NCI-H2029 (cell line): ENCODE measurements at regions not wholly inside any gene's neighbourhood (a gene's known extent, or its start where the extent isn't known, plus 50 kb on each side); places are given as distances from the start of the nearest gene placed in this dataset.

Experiments used
- DNase-seq: peaks from one replicate; lab custom pipeline; 2025; lab: John Stamatoyannopoulos, UW

DNA sequence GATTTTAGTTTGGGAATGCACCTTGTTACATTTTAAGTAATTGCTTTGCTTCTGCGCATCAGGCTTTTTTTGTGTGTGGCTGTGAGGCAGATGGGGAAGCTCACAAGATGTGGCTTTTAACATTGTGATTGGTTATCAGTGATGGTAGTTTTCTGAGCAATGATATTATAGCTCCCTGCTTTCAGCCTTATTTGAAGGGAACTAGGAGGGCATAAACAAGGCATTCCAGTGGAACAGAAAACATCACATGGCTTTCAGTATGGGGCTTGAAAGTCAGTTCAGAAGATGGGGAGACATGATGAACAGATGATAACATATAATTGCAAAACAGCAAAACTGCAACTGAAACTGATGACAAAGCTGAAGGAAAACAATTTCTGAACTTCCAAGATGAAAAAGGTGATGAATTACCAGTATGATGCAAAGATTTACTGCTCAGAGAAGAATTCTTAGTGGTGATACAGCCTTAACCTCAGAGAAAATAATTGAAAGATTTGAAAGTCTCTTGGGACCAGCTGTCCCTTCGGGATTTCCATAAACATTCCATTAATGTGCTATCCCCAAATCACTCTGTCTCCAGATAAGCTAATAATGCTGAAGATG lies 439.7 kb downstream of the RND3 start:
- no peak for DNase-seq

DNA sequence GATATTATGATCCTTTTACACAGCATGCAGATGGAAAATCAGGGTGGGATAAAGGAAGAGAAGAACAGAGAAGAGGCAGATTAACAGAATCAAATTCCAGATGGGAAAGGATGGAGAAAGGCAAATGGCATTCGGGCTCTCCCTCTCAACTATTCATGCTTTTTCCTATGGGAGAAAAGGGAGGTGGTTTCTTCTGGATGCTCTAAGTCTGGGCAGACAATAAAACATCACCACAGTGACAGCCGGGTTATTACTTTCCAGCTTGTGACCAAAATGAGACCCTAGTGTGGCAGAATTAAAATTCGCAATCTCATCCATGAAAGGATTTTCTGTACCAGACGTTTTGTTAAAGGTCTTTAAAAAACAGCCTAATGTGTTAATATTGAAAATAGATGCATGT lies 440.7 kb downstream of the RND3 start:
- no peak for DNase-seq

DNA sequence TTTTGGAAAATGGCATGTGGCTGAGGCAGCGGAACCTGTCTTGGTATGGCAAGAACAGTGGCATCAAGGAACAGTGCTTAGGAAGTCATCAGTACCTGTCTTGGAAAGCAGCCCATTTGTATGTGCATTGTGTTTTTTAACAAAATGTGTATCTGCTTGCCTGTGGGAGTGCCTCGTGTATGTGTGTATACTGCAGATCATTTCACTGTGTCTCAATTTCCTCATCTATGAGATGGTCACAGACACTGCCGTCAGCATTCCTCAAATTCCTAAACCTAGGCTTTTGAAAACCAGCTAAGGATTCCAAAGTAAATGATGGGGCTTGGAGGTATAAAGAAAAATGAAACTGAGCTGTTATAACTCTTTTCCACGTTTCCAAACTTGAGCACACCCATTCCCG lies 441.3 kb downstream of the RND3 start:
- DNase-seq: no peak

DNA sequence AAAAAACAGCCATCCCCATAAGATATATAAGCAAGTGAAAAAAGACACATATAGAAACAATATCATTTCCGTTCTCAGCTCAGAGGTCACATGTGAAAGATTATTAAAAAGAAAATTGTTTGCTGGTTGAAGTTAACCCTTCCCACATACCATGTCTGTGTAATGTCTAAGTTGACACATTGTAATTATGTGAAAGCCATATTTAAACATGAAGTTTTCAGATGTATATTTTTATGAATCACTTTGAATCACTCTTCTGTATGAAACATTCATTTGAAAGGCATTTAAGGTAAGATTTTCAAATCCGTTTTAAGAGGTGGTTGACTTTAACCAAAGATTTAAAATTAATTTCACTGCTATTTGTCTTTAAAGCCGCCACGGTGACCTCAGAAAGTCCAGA lies 441.9 kb downstream of the RND3 start:
- DNase-seq: no peak

DNA sequence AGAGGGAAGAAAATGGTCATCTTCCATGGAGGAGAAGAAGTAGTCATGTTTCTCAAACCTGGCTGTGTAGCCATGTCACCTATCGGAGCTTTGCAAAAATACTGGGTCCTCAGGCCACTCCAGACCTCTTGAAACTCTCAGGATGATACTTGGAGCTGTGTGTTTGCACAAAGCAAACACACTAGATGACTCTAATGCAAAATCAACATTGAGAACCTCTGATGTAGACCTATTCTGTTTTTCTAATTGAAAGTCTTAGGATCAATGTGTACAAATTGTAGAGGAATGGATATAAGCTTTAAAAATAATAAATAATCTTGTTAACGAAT lies 444.3 kb downstream of the RND3 start:
- peak; percentile 75 for DNase-seq

DNA sequence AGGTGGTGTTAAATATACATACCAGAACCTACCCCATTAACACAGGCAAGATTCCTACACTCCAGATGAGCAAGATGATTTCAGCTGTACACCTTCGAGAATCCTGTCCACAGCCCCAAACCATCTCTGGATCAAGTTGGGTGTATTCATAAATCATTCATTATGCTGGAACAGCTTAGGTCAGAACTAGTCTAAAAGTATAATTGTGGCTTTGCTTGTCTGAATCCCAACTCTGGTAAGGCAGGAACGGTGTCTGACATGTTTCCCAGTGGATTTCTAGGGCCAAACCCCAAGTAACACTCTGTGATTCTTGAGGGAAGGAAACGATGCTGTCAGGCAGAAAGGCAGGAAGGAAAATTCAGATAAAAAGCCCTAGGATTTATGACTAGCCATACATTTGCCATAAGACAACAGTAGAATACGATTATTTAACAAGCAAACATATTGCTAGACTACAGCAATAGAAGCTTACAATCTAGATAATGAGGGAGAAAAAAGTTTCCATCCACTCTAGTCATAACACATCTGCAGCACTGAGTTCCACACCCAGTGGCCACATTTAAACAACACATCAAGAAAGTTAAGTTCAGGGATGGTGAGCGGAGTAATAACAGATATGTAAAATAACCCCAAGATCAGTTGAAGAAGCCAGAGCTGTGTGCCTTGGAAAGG lies 444.8 kb downstream of the RND3 start:
- DNase-seq: no peak

DNA sequence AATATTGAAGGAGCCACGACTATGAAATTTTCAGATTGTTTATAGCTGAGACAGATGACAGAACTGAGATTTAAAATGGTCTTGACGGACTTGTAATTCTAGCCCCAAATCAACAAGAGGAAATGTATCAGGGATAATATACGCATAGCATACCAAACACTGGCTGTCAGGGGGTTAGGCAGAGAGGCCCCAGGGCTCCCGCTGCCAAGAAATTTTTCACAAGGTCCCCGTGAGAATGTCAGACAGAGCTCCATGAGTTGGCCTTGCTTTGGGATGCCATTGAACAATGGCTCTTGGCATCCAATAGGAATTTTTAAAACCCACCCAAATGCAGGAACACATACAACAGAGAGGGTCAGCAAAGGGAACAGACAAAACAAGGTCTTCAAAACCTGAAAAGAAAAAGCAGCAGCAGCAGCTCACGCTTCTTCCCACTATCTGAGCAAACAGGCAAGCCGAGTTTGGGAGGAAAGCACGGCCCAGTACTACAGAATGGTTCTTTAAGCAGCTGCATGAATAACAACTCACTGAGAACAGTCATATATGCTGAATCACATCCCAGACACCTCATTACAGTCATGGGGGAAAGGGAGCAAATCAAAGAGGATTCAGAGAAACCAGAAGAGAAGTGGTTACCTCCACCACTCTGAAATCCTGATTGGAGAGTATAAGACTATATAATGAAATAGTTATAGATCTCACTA lies 445.6 kb downstream of the RND3 start:
- no peak for DNase-seq

DNA sequence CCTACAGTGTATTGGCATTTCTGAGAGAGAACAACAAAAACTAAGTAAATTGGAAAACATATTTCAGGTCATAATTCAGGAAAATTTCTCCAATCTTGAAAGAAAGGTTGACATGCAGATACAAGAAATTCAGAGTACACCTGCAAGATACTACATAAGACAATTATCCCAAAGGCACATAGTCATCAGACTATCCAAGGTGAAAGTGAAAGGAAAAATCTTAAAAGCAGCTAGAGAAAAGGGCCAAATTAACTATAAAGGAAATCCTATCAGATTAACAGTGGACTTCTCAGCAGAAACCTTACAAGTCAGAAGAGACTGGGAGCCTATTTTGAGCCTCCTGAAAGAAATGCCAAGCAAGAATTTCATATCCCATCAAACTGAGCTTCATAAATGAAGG lies 449.0 kb upstream of the MMADHC start:
- no peak for DNase-seq

DNA sequence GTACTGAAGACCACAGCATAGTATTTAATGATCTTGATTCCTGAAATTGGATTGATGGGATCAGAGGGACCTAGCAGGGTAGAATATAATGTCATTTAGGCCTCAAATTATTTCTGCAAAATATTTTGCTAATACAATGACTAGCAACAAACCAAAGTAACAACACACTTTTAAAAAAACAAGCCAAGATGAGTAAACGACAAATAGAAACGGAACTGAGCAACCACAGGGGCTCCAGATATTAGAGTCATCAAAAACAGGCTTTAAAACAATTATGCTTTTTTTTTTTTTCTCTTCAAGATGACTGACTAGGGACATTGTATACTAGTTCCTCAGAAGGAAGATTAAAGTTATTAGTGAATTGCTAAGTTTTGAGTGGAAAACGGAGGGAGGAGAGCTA lies 447.1 kb upstream of the MMADHC start:
- DNase-seq: no peak

DNA sequence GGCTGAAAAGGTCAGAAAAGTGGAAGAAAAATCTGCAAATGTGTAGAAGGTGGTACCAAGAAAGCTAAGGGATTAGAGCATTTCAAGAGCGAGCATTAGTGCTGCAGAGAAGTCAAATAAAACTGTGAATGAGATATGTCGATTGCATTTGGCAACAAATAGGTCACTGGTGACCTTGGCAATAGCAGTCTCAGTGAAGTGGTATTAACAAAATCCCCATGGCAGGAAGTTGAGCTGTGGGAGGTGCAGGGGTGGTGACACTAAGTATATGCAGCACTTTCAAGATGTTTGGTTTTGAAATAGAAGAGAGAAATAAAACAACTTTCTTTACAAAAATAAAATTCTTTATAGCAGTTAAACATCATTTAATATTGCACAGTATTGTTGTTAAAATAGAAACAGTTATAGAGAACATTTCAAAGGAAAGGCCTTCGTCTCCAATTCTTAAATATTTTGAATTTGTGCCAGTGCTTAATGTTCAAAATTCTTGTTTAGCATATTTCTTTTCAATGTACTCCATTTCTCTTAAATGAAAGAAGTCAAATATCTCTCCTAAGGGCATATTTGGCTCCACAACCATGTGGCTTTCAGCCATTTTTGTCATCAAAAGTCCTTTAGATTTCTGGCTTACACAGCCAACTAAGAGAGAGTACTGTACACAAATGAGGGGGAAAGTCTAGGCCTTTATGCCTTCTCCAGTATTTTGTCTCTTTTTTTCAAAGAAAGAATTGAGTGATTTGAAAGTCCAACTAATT lies 443.0 kb upstream of the MMADHC start:
- peak; percentile 3 for DNase-seq

DNA sequence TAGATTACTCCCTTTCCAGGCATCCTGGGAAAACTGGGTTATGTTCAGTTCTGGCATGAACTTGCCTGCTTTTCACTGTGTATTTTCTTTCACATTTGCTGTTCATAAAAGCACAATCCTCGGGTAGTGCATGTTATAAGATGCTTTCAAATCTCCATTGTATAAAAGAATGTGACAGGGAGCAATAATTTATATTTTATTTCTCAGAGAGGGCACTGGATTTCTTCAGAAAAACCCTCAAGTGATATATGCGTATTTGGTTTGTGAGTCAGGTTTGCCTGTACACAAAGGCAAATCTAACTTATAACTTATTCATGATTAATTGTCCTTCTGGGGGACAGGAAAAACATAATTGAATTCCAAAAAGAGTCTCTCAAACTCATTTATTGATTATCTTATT lies 440.7 kb upstream of the MMADHC start:
- DNase-seq: no peak

DNA sequence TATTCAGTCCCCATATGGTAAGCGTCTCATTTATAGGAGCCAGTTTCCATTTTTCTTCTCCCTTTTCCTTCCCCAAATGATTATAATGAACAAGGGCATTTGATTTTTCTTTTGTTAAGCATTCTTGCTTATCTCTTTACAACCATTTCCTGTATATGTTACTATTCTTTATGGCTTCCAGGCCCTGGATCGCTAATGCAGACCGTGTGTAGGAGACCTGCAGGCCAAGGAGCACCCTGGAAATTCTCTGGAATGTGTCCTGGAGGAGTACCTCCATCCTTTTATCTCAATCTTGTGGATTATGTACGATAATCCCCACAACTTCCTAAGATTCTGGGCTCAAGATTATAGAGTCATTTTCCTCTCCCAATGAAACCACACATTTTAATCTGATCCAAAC lies 439.6 kb upstream of the MMADHC start:
- no peak for DNase-seq

DNA sequence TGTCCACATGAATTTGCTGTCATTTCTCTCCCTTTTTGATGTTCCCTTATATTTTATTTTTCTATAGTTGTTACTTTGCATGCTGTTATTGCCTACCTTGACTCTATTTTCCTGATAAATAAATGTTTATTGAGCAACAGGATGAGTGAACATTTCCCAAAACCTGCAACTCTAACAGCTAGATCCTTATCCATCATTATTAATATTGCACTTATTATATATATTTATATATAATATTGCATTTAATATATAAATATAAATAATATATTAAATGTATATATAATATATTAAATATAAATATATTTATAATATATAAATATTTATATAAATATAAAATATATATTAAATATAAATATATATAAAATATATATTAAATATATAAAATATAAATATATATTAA lies 436.1 kb upstream of the MMADHC start:
- DNase-seq: no peak

DNA sequence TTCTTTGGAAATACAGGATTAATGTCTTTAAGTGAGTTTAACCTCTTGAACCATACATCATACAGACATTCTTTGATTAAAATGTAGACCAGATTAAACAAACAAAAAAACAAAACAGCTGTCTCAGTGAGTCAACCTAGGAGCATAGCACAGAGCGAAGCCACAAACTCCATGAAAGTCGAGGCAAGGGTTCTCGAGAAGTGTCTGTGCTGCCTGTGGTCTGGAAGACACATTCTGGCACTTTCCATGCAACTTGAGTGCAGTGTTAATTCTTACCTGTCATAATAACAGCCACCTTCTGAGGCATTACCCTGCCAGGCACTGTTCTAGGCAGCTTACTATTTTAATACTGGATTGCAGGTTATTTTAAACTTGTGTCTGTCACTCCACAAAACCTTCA lies 435.5 kb upstream of the MMADHC start:
- no peak for DNase-seq

DNA sequence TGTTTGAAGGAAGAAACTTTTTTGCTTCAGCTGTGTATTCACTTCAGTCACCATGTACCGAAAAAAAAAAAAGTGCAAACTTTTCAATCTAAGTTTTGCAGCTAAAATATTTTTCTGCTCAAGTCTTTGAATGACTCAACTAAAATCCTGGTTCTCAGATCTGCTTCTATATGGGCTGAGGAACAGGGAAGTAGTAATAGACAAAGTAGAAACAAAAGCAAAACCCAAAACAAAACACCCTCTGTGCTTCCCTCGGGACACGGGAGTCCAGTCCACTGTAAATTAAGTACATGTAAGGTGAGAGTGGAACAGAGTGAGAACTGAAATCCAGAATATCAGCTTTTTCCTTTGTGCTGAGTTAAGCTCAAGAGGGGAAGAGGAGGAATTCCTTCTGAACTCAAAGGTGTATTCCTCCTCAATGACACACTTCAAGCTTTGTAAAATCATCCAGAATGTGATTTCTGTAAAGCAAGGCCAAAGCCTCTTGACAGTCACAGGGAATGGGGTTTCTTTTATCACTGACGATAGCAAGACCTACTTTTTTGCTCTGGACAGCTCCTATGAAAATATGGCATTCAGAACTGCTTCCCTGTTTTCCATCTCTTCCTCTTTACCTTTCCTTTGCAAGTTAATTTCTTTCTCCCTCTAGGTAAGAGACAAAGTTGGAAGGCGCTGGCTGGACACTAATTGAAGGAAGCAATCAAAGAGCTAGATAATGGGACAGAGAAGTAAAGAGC lies 433.5 kb upstream of the MMADHC start:
- DNase-seq: no peak

DNA sequence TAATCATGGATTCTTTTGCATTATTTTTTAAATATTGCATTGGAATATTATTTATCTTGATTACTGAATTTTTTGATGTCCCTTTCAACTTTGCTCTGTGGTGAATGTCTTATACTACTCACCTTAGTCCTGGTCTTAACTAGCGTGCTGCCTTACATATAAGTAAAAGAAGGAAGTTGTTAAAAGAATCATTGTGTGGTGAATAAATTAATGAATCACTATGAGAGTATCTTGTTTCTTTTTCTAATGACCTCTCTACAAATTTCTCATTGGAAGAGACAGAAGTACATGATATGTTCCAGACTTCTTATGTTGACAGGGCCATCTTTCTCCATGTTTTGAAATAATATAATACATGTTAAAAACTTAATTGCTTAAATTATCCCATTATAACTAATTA lies 432.6 kb upstream of the MMADHC start:
- DNase-seq: no peak

DNA sequence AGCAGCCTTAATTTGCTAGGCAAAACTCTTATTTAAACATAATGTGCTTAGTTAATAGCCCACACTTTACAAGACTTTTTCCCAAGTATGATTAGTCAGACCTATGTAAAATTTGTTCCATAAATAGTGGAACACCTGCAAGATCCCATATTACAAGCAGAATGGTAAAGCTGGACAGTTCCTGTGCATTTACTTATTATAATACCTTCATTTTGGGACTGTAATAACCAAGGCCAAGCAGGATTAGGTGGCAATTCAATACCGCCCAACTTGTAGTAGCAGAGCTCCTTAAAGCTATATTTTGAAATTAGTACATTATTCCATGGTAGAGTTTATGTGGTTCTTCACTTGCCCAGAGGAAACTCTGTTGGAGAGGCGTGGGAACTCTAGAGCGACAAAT lies 431.5 kb upstream of the MMADHC start:
- no peak for DNase-seq

DNA sequence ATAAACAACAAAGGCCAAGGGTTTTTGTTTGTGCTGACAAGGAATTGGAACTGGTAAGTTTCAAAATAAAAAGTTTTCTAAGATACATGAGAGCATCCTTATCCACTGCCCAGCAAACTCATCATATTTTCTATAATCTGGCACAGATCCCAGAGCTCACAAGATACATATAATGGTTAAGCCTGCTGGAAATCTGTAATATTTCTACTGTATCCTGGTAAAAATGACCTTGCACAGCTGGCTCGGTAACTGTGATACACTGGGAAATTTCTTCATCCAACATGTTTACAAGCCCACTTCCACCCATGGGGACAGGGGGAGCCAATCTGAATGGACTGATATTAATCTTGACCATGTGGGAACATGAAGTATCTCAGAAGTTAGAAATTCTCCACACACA lies 425.4 kb upstream of the MMADHC start:
- DNase-seq: no peak

DNA sequence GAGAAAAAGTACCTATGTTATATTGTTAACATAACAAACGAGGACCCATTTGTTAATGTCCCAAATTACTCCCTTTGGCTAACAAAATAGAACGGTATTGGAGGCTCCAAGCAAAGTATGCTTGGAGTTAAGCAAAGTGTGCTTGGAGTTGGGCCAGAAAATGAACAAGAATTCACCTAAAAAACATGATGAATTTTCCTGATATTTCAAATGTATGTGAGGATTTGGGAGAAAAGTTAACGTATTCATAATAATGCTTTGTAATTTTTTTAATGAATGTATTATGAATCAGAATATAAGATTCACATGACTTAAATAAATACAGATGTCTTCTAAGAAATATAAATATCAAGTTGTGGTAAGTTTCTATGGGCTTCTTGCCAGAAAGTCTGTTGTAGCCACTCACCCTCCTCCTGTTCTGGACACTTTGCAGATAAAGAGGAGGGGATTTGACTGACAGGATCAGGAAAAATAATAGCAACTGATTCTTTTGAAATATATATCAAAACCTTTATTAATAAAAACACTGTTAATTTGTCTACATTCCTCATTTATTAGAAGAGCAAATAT lies 423.7 kb upstream of the MMADHC start:
- no peak for DNase-seq

DNA sequence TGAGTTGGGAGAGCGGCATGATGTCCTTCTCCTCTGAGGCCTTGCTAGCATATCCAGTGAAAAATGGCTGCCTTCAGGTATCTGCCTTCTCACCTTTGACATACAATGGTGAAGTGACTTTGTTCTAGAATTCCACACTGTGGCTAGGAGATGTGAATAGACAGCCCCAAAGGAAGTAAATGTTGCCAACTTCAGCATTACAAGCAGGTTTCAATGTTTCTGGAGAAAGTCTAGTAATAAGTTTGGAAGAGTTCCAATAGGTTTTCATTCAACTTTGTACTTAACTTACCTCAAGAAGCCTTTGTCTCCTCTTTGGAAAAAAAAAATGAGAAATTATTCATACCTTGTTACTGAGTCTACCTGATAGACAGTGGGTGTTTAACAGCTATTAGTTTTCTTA lies 421.3 kb upstream of the MMADHC start:
- no peak for DNase-seq

DNA sequence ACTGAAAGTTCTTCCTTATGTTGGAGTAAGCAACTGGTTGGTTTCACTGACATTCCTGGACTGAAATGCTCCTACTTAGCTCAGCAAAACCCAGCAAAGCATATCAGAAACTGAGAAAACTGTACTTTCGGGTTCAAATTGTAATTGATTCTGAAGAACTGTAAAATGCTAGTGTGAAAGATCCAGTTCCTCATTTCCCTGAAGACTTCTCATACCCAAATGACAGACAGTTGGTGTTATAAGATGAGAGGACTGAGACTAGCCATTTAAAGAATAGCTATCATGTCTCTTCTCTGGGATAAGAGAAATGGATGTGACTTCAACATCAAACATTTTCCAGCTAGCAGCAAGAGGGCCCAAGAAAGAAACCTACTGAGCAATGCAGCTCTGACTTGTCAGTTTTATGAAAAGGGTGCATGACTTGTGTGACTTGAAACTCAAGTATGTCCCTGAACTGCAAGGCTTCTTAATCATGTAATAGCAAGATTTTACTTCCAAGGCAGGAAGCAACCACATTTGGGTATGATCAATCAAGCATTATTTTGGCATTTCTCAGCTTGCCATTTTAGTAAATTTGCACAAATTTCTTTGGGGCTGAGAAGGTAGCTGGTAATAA lies 420.3 kb upstream of the MMADHC start:
- DNase-seq: no peak

DNA sequence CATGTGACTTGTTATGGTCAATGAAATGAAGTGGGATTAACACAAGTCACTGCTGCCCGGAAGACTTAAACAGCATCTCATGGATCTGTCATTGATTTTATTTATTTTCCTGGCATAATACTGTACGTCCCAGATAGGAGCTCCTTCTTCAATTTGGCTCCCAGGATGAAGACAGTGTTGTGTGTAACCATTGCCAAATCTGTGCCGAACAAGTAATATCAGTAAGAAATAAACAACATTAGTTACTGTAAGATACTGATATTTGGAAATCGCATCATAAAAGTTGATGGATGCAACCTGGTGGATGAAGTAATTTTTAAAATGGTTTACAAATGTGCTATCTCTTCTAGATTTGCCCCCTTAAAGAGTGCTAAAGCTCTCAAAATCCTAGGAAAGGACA lies 419.0 kb upstream of the MMADHC start:
- DNase-seq: no peak
